ENCODE measurements at regions not wholly inside any gene's neighbourhood (a gene's known extent, or its start where the extent isn't known, plus 50 kb on each side); places are given as distances from the start of the nearest gene placed in this dataset.

DNA sequence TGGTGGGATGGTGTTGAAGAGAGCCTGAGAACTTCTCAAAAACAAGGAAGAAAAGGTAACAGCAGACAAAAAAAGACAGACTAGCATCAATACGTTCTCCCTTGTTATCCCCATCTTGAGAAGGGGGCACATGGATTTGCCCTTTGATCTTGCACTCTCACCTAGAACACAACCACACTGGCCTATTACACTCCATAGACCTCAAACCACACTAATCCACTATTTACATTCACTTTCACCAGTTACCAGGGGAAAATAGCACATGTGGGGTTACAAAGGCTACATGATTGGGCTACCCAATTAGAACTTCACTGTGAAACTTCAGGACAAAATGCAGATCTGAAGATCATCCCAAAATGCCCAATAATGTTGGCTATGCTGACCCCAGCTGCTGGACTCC, 72.6 kb upstream of the SELENOP start (continued):
- TF ChIP-seq REST (IDR thresholded peaks at IDR 0.05; ENCODE audit: unreplicated experiment) (no peak), POLR2AphosphoS5 (IDR thresholded peaks at IDR 0.05; ENCODE audit: low read depth) (no peak), ETS1 (IDR thresholded peaks at IDR 0.05) (no peak), CTCF (conservative IDR thresholded peaks at IDR 0.05; ENCODE audit: low read depth in 2 of 2) (no peak)

DNA sequence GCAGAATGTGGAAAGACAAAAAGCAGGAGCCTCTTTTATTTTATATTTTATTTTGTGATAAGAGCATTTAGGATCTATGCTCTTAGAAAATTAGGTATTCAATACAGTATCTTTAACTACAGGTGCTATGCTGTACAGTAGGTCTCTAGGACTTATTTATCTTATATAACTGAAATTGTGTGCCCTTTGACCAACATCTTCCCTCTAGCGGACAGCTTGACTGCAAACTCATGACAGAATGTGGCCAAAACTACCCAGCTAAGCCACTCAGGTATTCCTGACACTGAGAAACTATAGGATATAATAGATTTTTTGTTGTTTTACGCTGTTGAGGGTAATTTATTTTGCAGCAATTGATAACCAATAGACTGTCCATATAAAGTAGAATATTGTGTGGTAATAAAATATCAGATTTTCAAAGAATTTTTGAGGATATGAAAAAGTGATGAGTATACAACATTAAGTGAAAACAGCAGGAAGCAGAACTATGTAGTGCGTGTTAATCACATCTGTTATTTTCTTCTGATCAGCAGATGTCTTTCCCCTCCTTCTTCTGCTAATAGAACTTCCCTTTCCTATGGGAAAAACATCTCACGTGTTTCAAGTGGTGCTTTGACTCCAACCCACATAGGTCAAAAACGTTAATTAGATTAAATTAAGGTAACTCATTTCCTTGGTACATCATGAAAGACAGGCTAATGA, 69.9 kb upstream of the SELENOP start:
- Mint-ChIP-seq H3K9me3 (peaks cover 2% of the 10 kb centered on the region; the same call in 2 of the 3 replicates), H3K4me1 (no peaks in the 10 kb centered on the region), H3K27ac (no peak overlapping the region), H3K36me3 (ENCODE audit: low read depth) (no peaks in the 10 kb centered on the region), H3K27me3 (ENCODE audit: insufficient read depth, low read depth, poor library complexity) (no peaks in the 10 kb centered on the region), H3K4me3 (no peak overlapping the region)
- no peak overlapping the region for H3K27ac ChIP-seq (ENCODE audit: low read depth)
- DNase-seq (ENCODE audit: low spot score), result no peak
- H3K4me1 ChIP-seq (ENCODE audit: insufficient read depth), result no peaks in the 10 kb centered on the region
- ATAC-seq, result no peak
- H3K4me3 ChIP-seq, result no peak overlapping the region
- H3K36me3 ChIP-seq (ENCODE audit: insufficient read depth), result no peaks in the 10 kb centered on the region
- H3K79me2 ChIP-seq (replicated peaks; ENCODE audit: insufficient read depth), result no peaks in the 10 kb centered on the region
- no peaks in the 10 kb centered on the region for H3K9me2 ChIP-seq (ENCODE audit: insufficient read depth)
- no peaks in the 10 kb centered on the region for H3F3A ChIP-seq (replicated peaks; ENCODE audit: low read depth)
- no peaks in the 10 kb centered on the region for H4K20me1 ChIP-seq (replicated peaks; ENCODE audit: insufficient read depth)
- H2AFZ ChIP-seq, result no peak overlapping the region
- TF ChIP-seq CREB1 (CRISPR knock-in tag; IDR thresholded peaks at IDR 0.05; ENCODE audit: low read depth), result no peak
- TF ChIP-seq CTCF (conservative IDR thresholded peaks at IDR 0.05; ENCODE audit: low read depth in 2 of 2), result 0 out of 4 replicates have a peak, but pooled peaks of 1 of the 2 experiments have one; percentile 12
- H3K27me3 ChIP-seq (ENCODE audit: insufficient read depth), result no peaks in the 10 kb centered on the region
- H3K4me2 ChIP-seq, result no peak overlapping the region

Measured in GM23338 (cell line).